SK-N-SH treated with all-trans-retinoic acid at 6 μM for 48 hours (cell line): ENCODE measurements at regions not wholly inside any gene's neighbourhood (a gene's known extent, or its start where the extent isn't known, plus 50 kb on each side); places are given as distances from the start of the nearest gene placed in this dataset.

Experiments
- ISL1 ChIP-seq: fragments of 250-450 bp; sonication (Bioruptor Pico); IDR thresholded peaks from 2 replicates; pipeline ENCODE4 v2.1.2; 2022; ENCODE audit warnings: mild to moderate bottlenecking, moderate library complexity
- ZFP3 ChIP-seq: fragments of 250-450 bp; sonication (Bioruptor Pico); IDR thresholded peaks from 2 replicates; pipeline ENCODE4 v1.5.0; 2020; ENCODE audit warnings: mild to moderate bottlenecking, moderate library complexity
- ZFP30 ChIP-seq: fragments of 450-650 bp; formaldehyde crosslinking; IDR thresholded peaks from 2 replicates; pipeline ENCODE4 v1.5.0; 2022; ENCODE audit warnings: mild to moderate bottlenecking, moderate library complexity
- TF ChIP-seq, protein P1 (sequence below): fragments of 250-450 bp; sonication (Bioruptor Pico); IDR thresholded peaks from 2 replicates; pipeline ENCODE4 v1.5.0; 2020; ENCODE audit warnings: mild to moderate bottlenecking, moderate library complexity
- TF ChIP-seq, protein P2 (sequence below): fragments of 250-450 bp; sonication (Bioruptor Pico); IDR thresholded peaks from 2 replicates; pipeline ENCODE4 v1.8.0; 2020; ENCODE audit warnings: mild to moderate bottlenecking, moderate library complexity, borderline replicate concordance

DNA sequence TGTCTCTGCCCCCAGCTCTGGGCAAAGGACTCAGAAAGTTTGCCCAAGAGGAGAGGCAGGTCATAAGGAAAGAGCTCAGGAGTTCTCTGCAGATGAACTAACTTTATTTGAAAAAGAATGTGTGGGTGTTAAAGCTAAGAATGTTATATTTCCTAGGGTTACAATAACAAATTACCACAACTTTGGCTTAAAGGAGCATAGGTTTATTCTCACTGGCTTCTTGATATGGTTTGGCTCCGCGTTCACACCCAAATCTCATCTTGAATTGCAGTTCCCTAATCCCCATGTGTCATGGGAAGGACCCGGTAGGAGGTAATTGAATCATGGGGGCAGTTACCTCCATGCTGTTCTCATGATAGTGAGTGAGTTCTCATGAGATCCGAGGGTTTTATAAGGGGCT is 383.7 kb upstream of the CFAP20DC start:
- TF ChIP-seq ISL1 (CRISPR knock-in tag) (no peak), ZFP30 (CRISPR knock-in tag) (no peak), ZFP3 (no peak)
- TF ChIP-seq, protein P1, sequence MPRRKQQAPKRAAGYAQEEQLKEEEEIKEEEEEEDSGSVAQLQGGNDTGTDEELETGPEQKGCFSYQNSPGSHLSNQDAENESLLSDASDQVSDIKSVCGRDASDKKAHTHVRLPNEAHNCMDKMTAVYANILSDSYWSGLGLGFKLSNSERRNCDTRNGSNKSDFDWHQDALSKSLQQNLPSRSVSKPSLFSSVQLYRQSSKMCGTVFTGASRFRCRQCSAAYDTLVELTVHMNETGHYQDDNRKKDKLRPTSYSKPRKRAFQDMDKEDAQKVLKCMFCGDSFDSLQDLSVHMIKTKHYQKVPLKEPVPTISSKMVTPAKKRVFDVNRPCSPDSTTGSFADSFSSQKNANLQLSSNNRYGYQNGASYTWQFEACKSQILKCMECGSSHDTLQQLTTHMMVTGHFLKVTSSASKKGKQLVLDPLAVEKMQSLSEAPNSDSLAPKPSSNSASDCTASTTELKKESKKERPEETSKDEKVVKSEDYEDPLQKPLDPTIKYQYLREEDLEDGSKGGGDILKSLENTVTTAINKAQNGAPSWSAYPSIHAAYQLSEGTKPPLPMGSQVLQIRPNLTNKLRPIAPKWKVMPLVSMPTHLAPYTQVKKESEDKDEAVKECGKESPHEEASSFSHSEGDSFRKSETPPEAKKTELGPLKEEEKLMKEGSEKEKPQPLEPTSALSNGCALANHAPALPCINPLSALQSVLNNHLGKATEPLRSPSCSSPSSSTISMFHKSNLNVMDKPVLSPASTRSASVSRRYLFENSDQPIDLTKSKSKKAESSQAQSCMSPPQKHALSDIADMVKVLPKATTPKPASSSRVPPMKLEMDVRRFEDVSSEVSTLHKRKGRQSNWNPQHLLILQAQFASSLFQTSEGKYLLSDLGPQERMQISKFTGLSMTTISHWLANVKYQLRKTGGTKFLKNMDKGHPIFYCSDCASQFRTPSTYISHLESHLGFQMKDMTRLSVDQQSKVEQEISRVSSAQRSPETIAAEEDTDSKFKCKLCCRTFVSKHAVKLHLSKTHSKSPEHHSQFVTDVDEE (CRISPR knock-in tag), result no peak
- TF ChIP-seq, protein P2, sequence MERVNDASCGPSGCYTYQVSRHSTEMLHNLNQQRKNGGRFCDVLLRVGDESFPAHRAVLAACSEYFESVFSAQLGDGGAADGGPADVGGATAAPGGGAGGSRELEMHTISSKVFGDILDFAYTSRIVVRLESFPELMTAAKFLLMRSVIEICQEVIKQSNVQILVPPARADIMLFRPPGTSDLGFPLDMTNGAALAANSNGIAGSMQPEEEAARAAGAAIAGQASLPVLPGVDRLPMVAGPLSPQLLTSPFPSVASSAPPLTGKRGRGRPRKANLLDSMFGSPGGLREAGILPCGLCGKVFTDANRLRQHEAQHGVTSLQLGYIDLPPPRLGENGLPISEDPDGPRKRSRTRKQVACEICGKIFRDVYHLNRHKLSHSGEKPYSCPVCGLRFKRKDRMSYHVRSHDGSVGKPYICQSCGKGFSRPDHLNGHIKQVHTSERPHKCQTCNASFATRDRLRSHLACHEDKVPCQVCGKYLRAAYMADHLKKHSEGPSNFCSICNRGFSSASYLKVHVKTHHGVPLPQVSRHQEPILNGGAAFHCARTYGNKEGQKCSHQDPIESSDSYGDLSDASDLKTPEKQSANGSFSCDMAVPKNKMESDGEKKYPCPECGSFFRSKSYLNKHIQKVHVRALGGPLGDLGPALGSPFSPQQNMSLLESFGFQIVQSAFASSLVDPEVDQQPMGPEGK (CRISPR knock-in tag), result no peak
